Glutamatergic neuron (in vitro differentiated cells): ENCODE measurements at regions not wholly inside any gene's neighbourhood (a gene's known extent, or its start where the extent isn't known, plus 50 kb on each side); places are given as distances from the start of the nearest gene placed in this dataset.

Experiments used
- DNase-seq: peaks from one replicate; pipeline ENCODE4 v3.0.0; 2022
- H3K27ac Mint-ChIP-seq: one replicate; pipeline ENCODE4 v1.8.0; 2020; ENCODE audit warnings: mild to moderate bottlenecking, mixed read lengths, inconsistent platforms; ENCODE audit not compliant: unreplicated experiment
- H3K27me3 Mint-ChIP-seq: one replicate; pipeline ENCODE4 v1.8.0; 2020; ENCODE audit warnings: mild to moderate bottlenecking, moderate library complexity, mixed read lengths, inconsistent platforms; ENCODE audit not compliant: unreplicated experiment
- H3K36me3 Mint-ChIP-seq: one replicate; pipeline ENCODE4 v1.8.0; 2020; ENCODE audit warnings: mild to moderate bottlenecking, mixed read lengths, inconsistent platforms; ENCODE audit not compliant: unreplicated experiment
- H3K4me1 Mint-ChIP-seq: one replicate; pipeline ENCODE4 v1.8.0; 2020; ENCODE audit warnings: mild to moderate bottlenecking, low read depth, mixed read lengths, inconsistent platforms; ENCODE audit not compliant: unreplicated experiment
- H3K4me3 Mint-ChIP-seq: one replicate; pipeline ENCODE4 v1.8.0; 2020; ENCODE audit warnings: mild to moderate bottlenecking, mixed read lengths, inconsistent platforms; ENCODE audit not compliant: unreplicated experiment
- H3K9me3 Mint-ChIP-seq: one replicate; pipeline ENCODE4 v1.8.0; 2020; ENCODE audit warnings: mild to moderate bottlenecking, moderate library complexity, mixed read lengths, inconsistent platforms; ENCODE audit not compliant: unreplicated experiment
- TF ChIP-seq, protein P1 (sequence below): fragments of 200-600 bp; sonication (generic); IDR thresholded peaks from one replicate; pipeline ENCODE4 v1.5.0; 2021; ENCODE audit not compliant: partially characterized antibody, unreplicated experiment

GRCh38 chr18:23397907-23398306 lies 55.2 kb upstream of the RIOK3 start:
- no peak for DNase-seq
- H3K36me3 Mint-ChIP-seq = no peaks in the 10 kb centered on the region
- H3K27ac Mint-ChIP-seq = no peak overlapping the region
- H3K4me3 Mint-ChIP-seq = no peak overlapping the region
- H3K4me1 Mint-ChIP-seq = peaks cover 12% of the 10 kb centered on the region
- TF ChIP-seq, protein P1, sequence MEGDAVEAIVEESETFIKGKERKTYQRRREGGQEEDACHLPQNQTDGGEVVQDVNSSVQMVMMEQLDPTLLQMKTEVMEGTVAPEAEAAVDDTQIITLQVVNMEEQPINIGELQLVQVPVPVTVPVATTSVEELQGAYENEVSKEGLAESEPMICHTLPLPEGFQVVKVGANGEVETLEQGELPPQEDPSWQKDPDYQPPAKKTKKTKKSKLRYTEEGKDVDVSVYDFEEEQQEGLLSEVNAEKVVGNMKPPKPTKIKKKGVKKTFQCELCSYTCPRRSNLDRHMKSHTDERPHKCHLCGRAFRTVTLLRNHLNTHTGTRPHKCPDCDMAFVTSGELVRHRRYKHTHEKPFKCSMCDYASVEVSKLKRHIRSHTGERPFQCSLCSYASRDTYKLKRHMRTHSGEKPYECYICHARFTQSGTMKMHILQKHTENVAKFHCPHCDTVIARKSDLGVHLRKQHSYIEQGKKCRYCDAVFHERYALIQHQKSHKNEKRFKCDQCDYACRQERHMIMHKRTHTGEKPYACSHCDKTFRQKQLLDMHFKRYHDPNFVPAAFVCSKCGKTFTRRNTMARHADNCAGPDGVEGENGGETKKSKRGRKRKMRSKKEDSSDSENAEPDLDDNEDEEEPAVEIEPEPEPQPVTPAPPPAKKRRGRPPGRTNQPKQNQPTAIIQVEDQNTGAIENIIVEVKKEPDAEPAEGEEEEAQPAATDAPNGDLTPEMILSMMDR = no peak
- peaks cover 3% of the 10 kb centered on the region for H3K9me3 Mint-ChIP-seq
- H3K27me3 Mint-ChIP-seq = peaks cover 4% of the 10 kb centered on the region

- peaks cover 12% of the 10 kb centered on the region for H3K4me1 Mint-ChIP-seq
- no peak overlapping the region for H3K27ac Mint-ChIP-seq
- no peak for DNase-seq
- H3K4me3 Mint-ChIP-seq = no peak overlapping the region
- peaks cover 4% of the 10 kb centered on the region for H3K27me3 Mint-ChIP-seq
- H3K9me3 Mint-ChIP-seq = peaks cover 3% of the 10 kb centered on the region
- TF ChIP-seq, protein P1 = no peak
- H3K36me3 Mint-ChIP-seq = peaks cover 3% of the 10 kb centered on the region
Observed at GRCh38 chr18:23398401-23398800, 54.7 kb upstream of the RIOK3 start.

GRCh38 chr18:23399067-23399466 lies 54.0 kb upstream of the RIOK3 start:
- Mint-ChIP-seq H3K36me3 (peaks cover 6% of the 10 kb centered on the region), H3K4me1 (peaks cover 12% of the 10 kb centered on the region), H3K9me3 (peaks cover 3% of the 10 kb centered on the region), H3K4me3 (no peak overlapping the region), H3K27me3 (peaks cover 4% of the 10 kb centered on the region), H3K27ac (no peak overlapping the region)
- TF ChIP-seq, protein P1 = no peak
- no peak for DNase-seq

DNA sequence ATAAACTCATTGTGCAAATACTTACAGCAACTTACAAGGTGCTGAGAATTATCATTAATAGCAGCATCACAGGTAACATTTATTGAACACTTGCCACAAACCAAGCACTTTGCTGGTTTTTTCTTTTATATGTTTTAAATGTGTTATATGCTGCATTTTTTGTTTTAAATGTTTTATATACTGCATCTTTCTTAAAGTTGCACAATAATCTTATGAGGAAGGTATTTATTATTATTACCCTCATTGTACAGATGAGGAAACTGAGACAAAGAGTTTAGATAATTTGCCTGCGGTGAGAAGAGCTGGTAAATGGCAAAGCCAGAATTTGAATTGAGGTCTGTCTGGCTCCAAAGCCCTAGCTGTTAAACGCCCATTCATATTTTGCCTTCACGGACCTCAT lies 52.2 kb upstream of the RIOK3 start:
- no peak for DNase-seq
- Mint-ChIP-seq H3K4me3 (no peak overlapping the region), H3K4me1 (peaks cover 12% of the 10 kb centered on the region), H3K36me3 (peaks cover 6% of the 10 kb centered on the region), H3K9me3 (peaks cover 1% of the 10 kb centered on the region), H3K27me3 (peaks cover 4% of the 10 kb centered on the region), H3K27ac (peak overlapping the region; percentile 81)
- TF ChIP-seq, protein P1 = no peak

GRCh38 chr18:23401400-23402347 lies 51.4 kb upstream of the RIOK3 start:
- H3K9me3 Mint-ChIP-seq = peaks cover 1% of the 10 kb centered on the region
- DNase-seq = peak; percentile 36
- H3K27ac Mint-ChIP-seq = peak overlapping the region; percentile 81
- peaks cover 6% of the 10 kb centered on the region for H3K36me3 Mint-ChIP-seq
- no peak overlapping the region for H3K4me3 Mint-ChIP-seq
- peaks cover 12% of the 10 kb centered on the region for H3K4me1 Mint-ChIP-seq
- TF ChIP-seq, protein P1 = no peak
- peaks cover 4% of the 10 kb centered on the region for H3K27me3 Mint-ChIP-seq
